SK-N-SH (cell line): ENCODE measurements at regions not wholly inside any gene's neighbourhood (a gene's known extent, or its start where the extent isn't known, plus 50 kb on each side); places are given as distances from the start of the nearest gene placed in this dataset.

ENCODE experiments used
- CTCF ChIA-PET: fragments of 300-600, 350-600 bp; formaldehyde crosslinking; extraction: SDS; loops from one replicate; lab custom pipeline; 2021; lab: Yijun Ruan, JAX
- POLR2A ChIA-PET: fragments of 350-600 bp; sonication (Branson Sonifier 250); formaldehyde crosslinking; extraction: SDS; loops from one replicate; lab custom pipeline; 2020; ENCODE audit warnings: antibody characterized with exemption, inconsistent platforms; lab: Yijun Ruan, JAX
- DNase-seq: peaks from one replicate; pipeline ENCODE4 v3.0.0; 2012
- H2AFZ ChIP-seq: fragments of 200-600 bp; sonication (generic); 2 replicates; pipeline ENCODE4 v1.8.1; 2016; ENCODE audit warnings: antibody characterized with exemption, mild to moderate bottlenecking, low read depth
- H3F3A ChIP-seq: fragments of 200-600 bp; sonication (generic); replicated peaks from 2 replicates; pipeline ENCODE3; 2016; ENCODE audit warnings: antibody characterized with exemption, mild to moderate bottlenecking; ENCODE audit not compliant: insufficient read depth
- H3K27ac ChIP-seq, 2 experiments: fragments of 200-500 bp in 1 of 2; fragments of 200-600 bp in 1 of 2; sonication (Bioruptor generic) in 1 of 2; sonication (generic), shearing (Covaris generic) in 1 of 2; 2 replicates each; pipeline versions ENCODE4 v1.5.1 to v1.6.1; 2014 to 2016; ENCODE audit warnings: low read depth in 2 of 2, inconsistent platforms in 1 of 2, low read length in 1 of 2, mild to moderate bottlenecking in 1 of 2, mixed read lengths in 1 of 2
- H3K27me3 ChIP-seq: fragments of 200-600 bp; sonication (generic), shearing (Covaris generic); 2 replicates; pipeline ENCODE4 v1.6.1; 2016; ENCODE audit warnings: mixed run types; ENCODE audit not compliant: insufficient read depth
- H3K36me3 ChIP-seq, 2 experiments: fragments of 200-500 bp in 1 of 2; fragments of 200-600 bp in 1 of 2; sonication (Bioruptor generic) in 1 of 2; sonication (generic) in 1 of 2; replicated peaks in 1 of 2; 2 replicates each; pipeline versions ENCODE3 to v1.5.1; 2014 to 2016; ENCODE audit warnings: low read length in 1 of 2, mild to moderate bottlenecking in 1 of 2; ENCODE audit not compliant: insufficient read depth in 2 of 2, control insufficient read depth in 1 of 2
- H3K4me1 ChIP-seq, 2 experiments: fragments of 200-500 bp in 1 of 2; fragments of 200-600 bp in 1 of 2; sonication (Bioruptor generic) in 1 of 2; sonication (generic), shearing (Covaris generic) in 1 of 2; 2 replicates each; pipeline versions ENCODE4 v1.5.1 to v1.6.1; 2014 to 2016; ENCODE audit warnings: low read depth in 1 of 2, low read length in 1 of 2, mixed run types in 1 of 2; ENCODE audit not compliant: insufficient read depth in 2 of 2, control insufficient read depth in 1 of 2
- H3K4me2 ChIP-seq: fragments of 200-600 bp; sonication (generic), shearing (Covaris generic); 2 replicates; pipeline ENCODE4 v1.6.1; 2017; ENCODE audit warnings: mixed run types
- H3K4me3 ChIP-seq, 2 experiments: fragments of 200-500 bp in 1 of 2; fragments of 200-600 bp in 1 of 2; sonication (Bioruptor generic) in 1 of 2; sonication (generic), shearing (Covaris generic) in 1 of 2; 2 replicates each; pipeline versions ENCODE4 v1.5.1 to v1.8.1; 2014 to 2016; ENCODE audit warnings: low read depth in 2 of 2, inconsistent platforms in 1 of 2, low read length in 1 of 2, mild to moderate bottlenecking in 1 of 2, mixed read lengths in 1 of 2, moderate library complexity in 1 of 2
- H3K79me2 ChIP-seq: fragments of 200-600 bp; sonication (generic); 2 replicates; pipeline ENCODE4 v1.8.1; 2017; ENCODE audit warnings: mild to moderate bottlenecking; ENCODE audit not compliant: insufficient read depth
- H3K9ac ChIP-seq: fragments of 200-600 bp; sonication (generic); 2 replicates; pipeline ENCODE4 v1.6.1; 2017; ENCODE audit warnings: mixed run types
- H3K9me2 ChIP-seq: fragments of 200-600 bp; sonication (generic); 2 replicates; pipeline ENCODE4 v1.6.1; 2017; ENCODE audit warnings: mixed run types
- H3K9me3 ChIP-seq: fragments of 200-600 bp; sonication (generic); 2 replicates; pipeline ENCODE4 v1.6.1; 2017; ENCODE audit warnings: mixed run types, mild to moderate bottlenecking, moderate library complexity
- H4K20me1 ChIP-seq: fragments of 200-600 bp; sonication (generic); 2 replicates; pipeline ENCODE4 v1.6.1; 2017; ENCODE audit warnings: mild to moderate bottlenecking, mixed run types; ENCODE audit not compliant: insufficient read depth
- CHD2 ChIP-seq: fragments of 150-350 bp; IDR thresholded peaks from 2 replicates; pipeline ENCODE4 v1.6.1; 2018; ENCODE audit warnings: low read length; ENCODE audit not compliant: partially characterized antibody
- CTCF ChIP-seq: fragments of 200-600 bp; sonication (generic); IDR thresholded peaks from 2 replicates; pipeline ENCODE4 v1.6.1; 2017; ENCODE audit warnings: antibody characterized with exemption, mild to moderate bottlenecking, moderate library complexity
- EZH2phosphoT487 ChIP-seq: fragments of 200-600 bp; sonication (generic); IDR thresholded peaks from 2 replicates; pipeline ENCODE4 v1.6.1; 2017; ENCODE audit warnings: low read depth, mixed run types, mild to moderate bottlenecking, antibody characterized with exemption, moderate library complexity, borderline replicate concordance
- FOSL2 ChIP-seq: IDR thresholded peaks from 2 replicates; pipeline ENCODE4 v1.4.0; 2012; ENCODE audit warnings: low read depth, mild to moderate bottlenecking, moderate library complexity, borderline replicate concordance
- GATA2 ChIP-seq: sonication (generic); formaldehyde crosslinking; IDR thresholded peaks from 2 replicates; pipeline ENCODE4 v1.5.0; 2020; ENCODE audit warnings: mild to moderate bottlenecking, missing genetic modification reagents
- MEF2A ChIP-seq: IDR thresholded peaks from 2 replicates; pipeline ENCODE4 v1.4.0; 2012; ENCODE audit warnings: low read depth, borderline replicate concordance
- MXI1 ChIP-seq: IDR thresholded peaks from 2 replicates; pipeline ENCODE4 v1.6.1; 2012; ENCODE audit warnings: mild to moderate bottlenecking, low read depth, low read length, improper control_type of control experiment
- NFIC ChIP-seq: IDR thresholded peaks from 2 replicates; pipeline ENCODE4 v1.4.0; 2012; ENCODE audit warnings: borderline replicate concordance
- NRF1 ChIP-seq: IDR thresholded peaks from 2 replicates; pipeline ENCODE4 v1.6.1; 2012; ENCODE audit warnings: low read depth, mild to moderate bottlenecking, low read length
- PBX3 ChIP-seq: IDR thresholded peaks from 2 replicates; pipeline ENCODE4; 2012
- RAD21 ChIP-seq: IDR thresholded peaks from 2 replicates; pipeline ENCODE4 v1.6.1; 2012; ENCODE audit warnings: mild to moderate bottlenecking, low read length
- RCOR1 ChIP-seq: fragments of 150-350 bp; IDR thresholded peaks from 2 replicates; pipeline ENCODE4 v1.6.1; 2017; ENCODE audit warnings: antibody characterized with exemption, low read length
- RXRA ChIP-seq: IDR thresholded peaks from 2 replicates; pipeline ENCODE4 v1.4.0; 2012; ENCODE audit warnings: low read depth, mild to moderate bottlenecking, borderline replicate concordance
- SIN3A ChIP-seq: IDR thresholded peaks from 2 replicates; pipeline ENCODE4 v1.6.1; 2012; ENCODE audit warnings: low read depth, mild to moderate bottlenecking, low read length, moderate library complexity, borderline replicate concordance
- SMC3 ChIP-seq: IDR thresholded peaks from 2 replicates; pipeline ENCODE4 v1.6.1; 2012; ENCODE audit warnings: low read depth, low read length, improper control_type of control experiment
- TAF1 ChIP-seq: IDR thresholded peaks from 2 replicates; pipeline ENCODE4 v1.6.1; 2012; ENCODE audit warnings: low read depth, mild to moderate bottlenecking, low read length, moderate library complexity, borderline replicate concordance
- TCF12 ChIP-seq: IDR thresholded peaks from 2 replicates; pipeline ENCODE4 v1.4.0; 2012
- TEAD4 ChIP-seq: IDR thresholded peaks from 2 replicates; pipeline ENCODE4 v1.4.0; 2012; ENCODE audit warnings: mild to moderate bottlenecking, borderline replicate concordance; ENCODE audit not compliant: insufficient read depth
- USF2 ChIP-seq: fragments of 150-350 bp; IDR thresholded peaks from 2 replicates; pipeline ENCODE4 v1.6.1; 2017; ENCODE audit warnings: antibody characterized with exemption, low read length, low read depth, borderline replicate concordance
- YY1 ChIP-seq: IDR thresholded peaks from 2 replicates; pipeline ENCODE4 v1.4.0; 2012; ENCODE audit warnings: low read depth, mild to moderate bottlenecking
- WGBS: methylation state at CpG from one replicate; pipeline ENCODE4 v1.1.6; 2017; ENCODE audit warnings: low lambda C conversion rate; 5-methylcytosine and 5-hydroxymethylcytosine counted together

GRCh38 chrX:125402807-125403206, 83.1 kb downstream of the TEX13C start:
- Histone ChIP-seq H3F3A (no peaks in the 10 kb centered on the region), H3K9ac (no peak overlapping the region), H3K36me3 (no peaks in the 10 kb centered on the region), H3K27me3 (no peaks in the 10 kb centered on the region), H3K79me2 (no peaks in the 10 kb centered on the region), H3K4me1 (no peaks in the 10 kb centered on the region), H3K4me3 (no peak overlapping the region), H3K9me2 (no peaks in the 10 kb centered on the region), H3K27ac (no peak overlapping the region), H4K20me1 (no peaks in the 10 kb centered on the region), H3K4me2 (no peak overlapping the region), H3K9me3 (no peaks in the 10 kb centered on the region), H2AFZ (no peak overlapping the region)
- WGBS: 18% methylated on average over 2 of the region's 2 CpGs
- DNase-seq: no peak
- ChIA-PET CTCF (no interaction called here), POLR2A (no interaction called here)
- TF ChIP-seq CTCF: no peak
- no peak for TF ChIP-seq MXI1
- no peak for TF ChIP-seq FOSL2
- TF ChIP-seq TCF12: no peak
- TF ChIP-seq SMC3: no peak

GRCh38 chrX:125404667-125405160, 85.0 kb downstream of the TEX13C start:
- Histone ChIP-seq H3K4me1 (no peaks in the 10 kb centered on the region), H3K27me3 (no peaks in the 10 kb centered on the region), H2AFZ (no peak overlapping the region), H3K79me2 (no peaks in the 10 kb centered on the region), H3K27ac (no peak overlapping the region), H3K9me2 (no peaks in the 10 kb centered on the region), H4K20me1 (no peaks in the 10 kb centered on the region), H3K36me3 (no peaks in the 10 kb centered on the region), H3K9me3 (no peaks in the 10 kb centered on the region), H3F3A (no peaks in the 10 kb centered on the region), H3K9ac (no peak overlapping the region), H3K4me2 (no peak overlapping the region), H3K4me3 (no peak overlapping the region)
- DNase-seq: no peak
- no peak for TF ChIP-seq SMC3
- TF ChIP-seq TAF1: no peak
- no peak for TF ChIP-seq PBX3
- no peak for TF ChIP-seq GATA2 (CRISPR knock-in tag)
- TF ChIP-seq RAD21: no peak
- no peak for TF ChIP-seq CHD2
- TF ChIP-seq TEAD4: no peak
- no peak for TF ChIP-seq MEF2A
- TF ChIP-seq NRF1: no peak
- TF ChIP-seq RXRA: no peak
- TF ChIP-seq YY1: no peak
- TF ChIP-seq TCF12: no peak
- no peak for TF ChIP-seq RCOR1
- TF ChIP-seq USF2: no peak
- TF ChIP-seq MXI1: no peak
- TF ChIP-seq CTCF: no peak
- TF ChIP-seq EZH2phosphoT487: no peak
- TF ChIP-seq NFIC: no peak
- no peak for TF ChIP-seq SIN3A
- WGBS: 0% methylated on average over 1 of the region's 1 CpG
- CTCF ChIA-PET: no interaction called here
- POLR2A ChIA-PET: no interaction called here
